ENCODE measurements at regions not wholly inside any gene's neighbourhood (a gene's known extent, or its start where the extent isn't known, plus 50 kb on each side); places are given as distances from the start of the nearest gene placed in this dataset.

- Mint-ChIP-seq H3K27ac (ENCODE audit: low read depth, unreplicated experiment) (no peak overlapping the region), H3K27me3 (ENCODE audit: insufficient read depth, unreplicated experiment) (no peaks in the 10 kb centered on the region), H3K4me3 (ENCODE audit: unreplicated experiment) (no peak overlapping the region), H3K4me1 (ENCODE audit: insufficient read depth, unreplicated experiment) (peaks cover 6% of the 10 kb centered on the region), H3K36me3 (ENCODE audit: insufficient read depth, unreplicated experiment) (no peaks in the 10 kb centered on the region), H3K9me3 (ENCODE audit: unreplicated experiment) (no peaks in the 10 kb centered on the region)
- no peak for TF ChIP-seq CTCF (IDR thresholded peaks at IDR 0.05; ENCODE audit: unreplicated experiment)
- no peak for DNase-seq (ENCODE audit: unreplicated experiment)
- POLR2A ChIA-PET, result interaction anchor here (0.6 kb wide), 1 partner anchor 231 kb away, joined by 3 read pairs; no protein-coding TSS in a partner anchor
- no TSS peak for BruUV-seq (replicated peaks)
- intact Hi-C loops (cut with micrococcal nuclease), result no loop called here
- CTCF ChIA-PET, result no interaction called here
Measured at GRCh38 chr3:144458283-144458682, 486.7 kb downstream of the DIPK2A start.

- no peak for DNase-seq (ENCODE audit: unreplicated experiment)
- intact Hi-C loops (cut with micrococcal nuclease), result no loop called here
- H3K27ac Mint-ChIP-seq (ENCODE audit: low read depth, unreplicated experiment), result no peak overlapping the region
- no peaks in the 10 kb centered on the region for H3K36me3 Mint-ChIP-seq (ENCODE audit: insufficient read depth, unreplicated experiment)
- POLR2A ChIA-PET, result no interaction called here
- no peaks in the 10 kb centered on the region for H3K27me3 Mint-ChIP-seq (ENCODE audit: insufficient read depth, unreplicated experiment)
- BruUV-seq (replicated peaks), result no TSS peak
- H3K9me3 Mint-ChIP-seq (ENCODE audit: unreplicated experiment), result no peaks in the 10 kb centered on the region
- no peak for TF ChIP-seq CTCF (IDR thresholded peaks at IDR 0.05; ENCODE audit: unreplicated experiment)
- CTCF ChIA-PET, result no interaction called here
- peaks cover 6% of the 10 kb centered on the region for H3K4me1 Mint-ChIP-seq (ENCODE audit: insufficient read depth, unreplicated experiment)
- no peak overlapping the region for H3K4me3 Mint-ChIP-seq (ENCODE audit: unreplicated experiment)
Measured at GRCh38 chr3:144462337-144462736, 490.7 kb downstream of the DIPK2A start.

GRCh38 chr3:144463911-144464310 lies 492.3 kb downstream of the DIPK2A start:
- CTCF ChIA-PET, result interaction anchor here (0.8 kb wide), 1 partner anchor 78 kb away, joined by 3 read pairs; no protein-coding TSS in a partner anchor
- peak overlapping the region; percentile 12 for H3K27ac Mint-ChIP-seq (ENCODE audit: low read depth, unreplicated experiment)
- no peaks in the 10 kb centered on the region for H3K36me3 Mint-ChIP-seq (ENCODE audit: insufficient read depth, unreplicated experiment)
- H3K4me3 Mint-ChIP-seq (ENCODE audit: unreplicated experiment), result no peak overlapping the region
- BruUV-seq (replicated peaks), result no TSS peak
- DNase-seq (ENCODE audit: unreplicated experiment), result no peak
- H3K9me3 Mint-ChIP-seq (ENCODE audit: unreplicated experiment), result no peaks in the 10 kb centered on the region
- no peaks in the 10 kb centered on the region for H3K4me1 Mint-ChIP-seq (ENCODE audit: insufficient read depth, unreplicated experiment)
- H3K27me3 Mint-ChIP-seq (ENCODE audit: insufficient read depth, unreplicated experiment), result no peaks in the 10 kb centered on the region
- intact Hi-C loops (cut with micrococcal nuclease), result no loop called here
- POLR2A ChIA-PET, result no interaction called here
- TF ChIP-seq CTCF (IDR thresholded peaks at IDR 0.05; ENCODE audit: unreplicated experiment), result no peak

- POLR2A ChIA-PET, result no interaction called here
- Mint-ChIP-seq H3K9me3 (ENCODE audit: unreplicated experiment) (no peaks in the 10 kb centered on the region), H3K4me1 (ENCODE audit: insufficient read depth, unreplicated experiment) (no peaks in the 10 kb centered on the region), H3K27me3 (ENCODE audit: insufficient read depth, unreplicated experiment) (no peaks in the 10 kb centered on the region), H3K27ac (ENCODE audit: low read depth, unreplicated experiment) (no peak overlapping the region), H3K36me3 (ENCODE audit: insufficient read depth, unreplicated experiment) (no peaks in the 10 kb centered on the region), H3K4me3 (ENCODE audit: unreplicated experiment) (no peak overlapping the region)
- no TSS peak for BruUV-seq (replicated peaks)
- intact Hi-C loops (cut with micrococcal nuclease), result no loop called here
- no peak for TF ChIP-seq CTCF (IDR thresholded peaks at IDR 0.05; ENCODE audit: unreplicated experiment)
- DNase-seq (ENCODE audit: unreplicated experiment), result no peak
- CTCF ChIA-PET, result no interaction called here
Measured at GRCh38 chr3:144466114-144466513, 494.5 kb downstream of the DIPK2A start.
